NOMO-1 treated with DMSO at 0.1 percent for 48 hours (cell line): ENCODE measurements at regions not wholly inside any gene's neighbourhood (a gene's known extent, or its start where the extent isn't known, plus 50 kb on each side); places are given as distances from the start of the nearest gene placed in this dataset.

Source experiments
- DNase-seq: peaks from one replicate; lab custom pipeline; 2025; ENCODE audit not compliant: unreplicated experiment; lab: John Stamatoyannopoulos, UW

DNA sequence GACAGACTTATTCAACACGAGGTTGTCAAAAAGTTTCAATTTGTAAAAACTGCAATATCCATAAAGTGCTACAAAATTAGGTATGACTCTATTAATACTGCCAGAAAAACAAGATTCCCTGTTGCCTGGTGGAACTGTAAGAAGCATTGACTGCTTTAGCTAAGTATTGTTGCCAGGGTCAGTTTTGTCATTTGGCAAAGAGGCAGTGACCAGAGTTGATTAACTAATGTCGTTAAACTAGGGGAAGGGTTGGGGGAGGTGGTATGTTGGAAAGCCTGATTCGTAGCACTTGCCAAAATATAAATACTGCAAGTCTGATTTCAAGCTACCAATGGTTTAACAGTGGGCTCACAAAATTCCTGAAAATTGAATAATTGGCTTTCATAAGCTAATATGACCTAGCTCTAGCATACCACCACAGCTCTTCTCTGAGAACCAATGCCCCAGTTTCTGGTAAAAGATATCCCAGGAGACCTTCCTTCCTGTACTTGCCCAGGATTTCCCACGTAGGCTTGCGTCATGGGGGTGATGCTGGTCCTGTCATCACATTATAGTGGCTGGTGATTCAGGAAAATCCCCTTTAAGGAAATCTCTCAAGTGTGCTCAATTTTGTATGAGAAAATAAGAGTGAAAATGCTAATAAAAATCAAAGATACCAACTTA is 266.4 kb upstream of the TBC1D5 start:
- DNase-seq = no peak

DNA sequence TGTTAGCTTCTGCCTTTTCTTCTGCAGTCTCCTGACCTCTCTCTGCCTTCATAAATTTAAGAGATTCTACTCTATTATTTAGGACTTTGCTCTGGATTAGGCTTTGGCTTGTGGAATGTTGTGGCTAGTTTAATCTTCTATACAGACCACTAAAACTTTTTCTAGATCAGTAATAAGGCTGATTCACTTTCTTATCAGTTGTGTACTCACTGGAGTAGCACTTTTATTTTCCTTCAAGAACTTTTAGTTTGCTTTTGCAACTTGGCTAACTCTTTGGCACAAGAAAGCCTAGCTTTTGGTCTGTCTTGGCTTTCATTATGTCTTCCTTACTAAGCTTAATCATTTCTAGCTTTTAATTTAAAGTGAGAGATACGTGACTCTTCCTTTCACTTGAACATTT is 265.5 kb upstream of the TBC1D5 start:
- no peak for DNase-seq

DNA sequence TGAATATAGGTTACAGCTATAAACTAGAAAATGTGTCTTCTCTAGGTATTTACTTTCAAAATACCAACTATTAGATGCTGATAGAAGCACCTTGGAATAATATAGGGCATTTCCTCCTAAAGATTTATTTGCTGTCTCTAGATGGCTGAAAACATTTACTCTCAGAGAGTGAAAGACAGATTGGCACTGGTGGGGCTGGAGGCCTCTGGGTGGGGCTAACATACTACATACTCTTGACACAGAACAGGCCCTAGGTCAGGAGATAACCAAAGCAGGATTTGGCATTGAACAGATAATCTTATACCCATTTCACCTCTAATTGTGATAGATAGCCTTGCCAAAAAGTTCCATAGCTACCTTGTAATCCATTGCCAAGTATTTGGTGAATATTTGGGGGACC is 253.3 kb upstream of the TBC1D5 start:
- no peak for DNase-seq

DNA sequence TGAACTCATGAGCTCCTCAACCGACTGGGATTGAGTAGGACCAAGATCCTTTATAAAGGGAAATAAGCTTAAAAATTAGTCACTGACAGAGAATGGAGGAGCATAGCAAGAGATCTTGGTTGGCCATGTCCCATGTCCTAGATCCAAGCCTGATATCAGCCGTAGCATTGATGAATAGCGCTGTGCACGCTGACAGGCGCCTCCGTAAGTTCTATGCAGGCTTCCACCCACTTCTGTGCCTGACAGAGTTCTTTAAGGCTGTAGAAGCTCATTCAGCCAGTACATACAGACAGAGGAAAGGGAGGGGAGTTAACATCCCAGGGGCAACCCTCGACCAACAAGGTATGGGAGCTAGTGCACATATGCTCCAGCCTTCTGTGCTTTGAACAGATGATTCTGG is 251.7 kb upstream of the TBC1D5 start:
- DNase-seq = no peak

DNA sequence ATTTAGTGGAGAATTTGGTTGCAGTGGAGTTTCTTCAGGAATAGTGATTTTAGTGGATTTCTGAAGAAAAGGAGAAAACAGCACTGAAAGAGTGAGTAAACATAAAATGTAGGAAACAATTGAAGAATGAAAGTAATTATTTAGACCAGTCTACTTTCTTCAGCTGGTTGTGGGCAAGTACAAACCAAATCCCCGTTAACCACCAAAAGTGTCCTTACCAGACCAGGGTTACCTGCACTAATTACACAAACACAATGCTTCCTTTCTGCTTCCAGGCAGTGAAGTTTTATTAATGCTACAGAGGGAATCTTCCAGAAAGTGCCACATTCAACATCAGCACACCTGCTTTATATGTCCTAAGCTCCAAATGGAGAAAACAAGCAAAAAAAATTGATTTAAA is 248.0 kb upstream of the TBC1D5 start:
- no peak for DNase-seq

DNA sequence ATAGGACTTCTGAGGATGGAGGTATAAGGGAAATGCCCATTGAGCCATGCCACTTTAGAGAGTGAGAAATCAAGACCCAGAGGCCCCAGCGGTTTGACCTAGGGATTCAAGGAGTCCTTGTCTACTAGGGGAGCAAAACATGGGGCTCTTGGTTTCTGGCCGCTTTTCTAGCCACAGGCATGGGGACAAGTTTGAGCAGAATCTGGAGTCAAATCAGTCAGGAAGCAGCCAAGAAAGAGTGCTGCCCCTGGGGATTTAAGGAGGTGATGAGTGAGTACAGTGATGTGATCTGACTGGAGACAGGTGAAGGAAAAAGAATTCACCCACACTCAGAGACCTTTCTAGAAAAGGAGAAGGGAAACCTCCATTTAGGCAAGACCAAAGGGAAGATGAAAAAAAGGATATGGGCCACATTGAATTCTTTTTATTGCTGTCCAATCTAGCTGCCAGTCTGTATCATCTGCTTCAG is 244.0 kb upstream of the TBC1D5 start:
- peak; percentile 38 for DNase-seq

DNA sequence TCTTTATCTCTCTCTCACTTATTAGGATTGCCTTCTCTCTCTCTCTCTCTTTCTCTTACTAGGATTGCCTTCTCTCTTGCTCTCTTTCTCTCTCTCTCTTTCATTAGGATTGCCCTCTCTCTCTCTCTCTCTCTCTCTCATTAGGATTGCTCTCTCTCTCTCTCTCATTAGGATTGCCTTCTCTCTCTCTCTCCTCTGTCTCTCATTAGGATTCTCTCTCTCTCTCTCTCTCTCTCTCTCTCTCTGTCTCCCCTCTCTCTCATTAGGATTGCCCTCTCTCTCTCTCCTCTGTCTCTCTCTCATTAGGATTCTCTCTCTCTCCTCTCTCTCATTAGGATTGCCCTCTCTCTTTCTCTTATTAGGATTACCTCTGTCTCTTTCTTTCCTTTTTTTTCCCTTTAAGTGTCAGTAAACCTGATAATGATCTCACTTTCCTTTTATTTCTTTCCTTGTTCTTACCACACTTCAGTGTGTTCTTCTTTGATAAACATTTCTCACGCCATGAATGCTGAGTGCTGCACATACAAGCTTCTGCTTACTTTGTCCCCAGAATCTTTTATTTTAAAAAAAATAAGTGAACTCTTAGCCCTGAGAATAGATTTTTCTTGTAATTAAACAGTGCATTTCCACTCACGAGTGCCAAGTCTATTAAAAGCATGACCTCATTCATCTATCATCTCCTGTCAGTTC is 243.4 kb upstream of the TBC1D5 start:
- DNase-seq = no peak

DNA sequence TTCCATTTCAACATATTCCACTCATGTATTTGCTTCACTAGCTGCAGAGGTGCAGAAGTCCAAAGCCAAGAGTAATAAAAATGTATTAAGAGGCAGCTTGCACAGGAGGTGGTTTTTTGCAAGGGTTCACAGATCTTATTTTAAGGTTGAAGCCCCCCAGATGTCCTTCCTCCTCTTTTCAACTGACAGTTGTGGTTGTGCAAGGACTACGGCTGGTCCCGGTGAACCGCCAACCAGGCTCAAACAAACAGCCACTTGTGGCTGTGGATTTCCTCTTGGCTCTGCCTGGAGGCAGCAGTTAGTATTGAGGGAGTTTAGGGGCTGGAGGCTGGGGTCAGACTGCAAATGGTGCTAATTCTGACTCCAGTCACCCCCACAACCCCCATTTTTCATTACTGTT is 240.7 kb upstream of the TBC1D5 start:
- DNase-seq = peak; percentile 97

DNA sequence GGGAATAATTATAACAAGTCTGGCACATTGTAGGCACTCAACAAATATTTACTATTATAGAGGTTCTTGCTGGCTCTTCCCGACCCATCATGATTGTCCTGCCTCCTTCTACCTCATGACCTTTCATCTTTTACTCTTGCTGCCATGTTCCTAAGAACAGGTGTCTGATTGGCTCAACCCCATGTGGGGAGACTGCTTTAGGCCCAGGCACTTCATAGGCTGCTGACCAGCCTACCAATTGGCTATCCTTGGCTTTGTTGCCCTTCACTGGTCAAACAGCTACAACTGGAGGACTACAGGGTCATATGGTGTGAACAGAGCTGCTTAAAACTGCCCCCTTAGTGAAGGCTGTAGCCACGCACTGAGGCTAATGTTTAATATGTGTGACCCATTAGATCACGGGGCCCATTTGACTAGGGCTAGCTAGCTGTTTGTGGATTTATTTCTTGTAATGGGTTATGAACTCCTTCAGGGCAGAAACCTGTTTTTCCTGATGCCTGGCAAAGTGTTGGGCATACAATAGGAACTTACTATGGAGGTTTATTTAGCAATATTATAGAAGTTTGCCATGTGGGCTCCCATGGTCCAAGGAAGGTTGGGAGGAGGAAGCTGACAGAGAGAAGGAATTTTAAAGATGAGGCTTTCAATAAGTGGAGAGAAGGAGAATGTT is 239.9 kb upstream of the TBC1D5 start:
- DNase-seq = no peak

DNA sequence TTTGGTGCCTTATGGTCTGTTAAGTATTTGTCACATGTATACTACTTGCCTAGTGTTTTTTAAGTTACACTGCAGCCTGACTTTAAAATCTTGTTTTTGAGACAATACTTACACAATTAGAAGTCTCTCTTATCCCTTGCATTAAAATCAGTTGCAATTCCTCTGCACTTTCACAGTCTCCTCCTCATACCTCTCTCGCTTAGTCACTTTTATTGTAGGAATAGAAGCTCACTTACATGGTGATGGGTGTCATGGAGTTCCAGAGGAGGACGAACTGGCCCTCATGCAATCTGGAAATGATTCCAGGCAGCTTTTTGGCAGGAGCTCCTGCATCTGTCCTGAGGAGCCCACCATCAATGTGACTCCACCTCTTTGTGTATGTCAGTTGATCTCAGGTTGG is 238.4 kb upstream of the TBC1D5 start:
- no peak for DNase-seq

DNA sequence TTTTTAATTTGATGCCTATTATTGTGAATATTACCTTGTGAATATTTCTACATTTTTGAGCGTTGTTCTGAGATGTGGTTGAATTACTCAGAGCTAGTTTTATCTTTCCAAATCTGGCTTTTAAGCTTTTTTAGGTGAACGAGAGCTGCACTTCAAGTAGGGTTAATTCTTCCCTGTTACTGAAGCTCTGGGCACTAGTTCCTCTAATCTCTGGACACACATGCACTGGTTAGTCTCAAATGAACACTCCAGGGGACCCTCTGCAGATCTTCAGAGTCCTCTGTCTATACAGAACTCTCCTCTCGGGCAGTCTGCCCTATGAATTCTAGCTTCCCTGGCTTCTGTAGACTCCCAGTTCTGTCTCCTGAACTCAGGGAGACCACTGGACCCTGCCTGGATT is 237.5 kb upstream of the TBC1D5 start:
- peak; percentile 48 for DNase-seq

DNA sequence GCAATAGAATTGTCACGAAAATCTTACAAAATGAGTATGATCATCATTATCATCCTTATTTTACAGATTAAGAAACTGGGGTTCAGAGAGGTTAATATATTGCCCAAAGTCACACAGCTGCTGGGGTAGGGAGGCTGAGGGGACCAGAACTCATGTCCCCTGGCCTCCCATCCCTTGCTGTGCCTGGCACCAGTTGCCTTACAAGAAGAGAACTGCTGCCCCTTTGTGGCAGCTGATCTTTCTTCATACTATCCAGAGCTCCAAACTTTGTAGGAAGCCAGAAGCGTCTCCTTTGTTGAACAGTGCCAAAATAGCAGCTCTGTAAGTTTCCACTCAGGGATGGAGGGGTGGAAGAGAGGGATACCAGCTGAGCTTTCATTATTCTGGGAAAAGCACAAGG is 236.8 kb upstream of the TBC1D5 start:
- peak; percentile 71 for DNase-seq

DNA sequence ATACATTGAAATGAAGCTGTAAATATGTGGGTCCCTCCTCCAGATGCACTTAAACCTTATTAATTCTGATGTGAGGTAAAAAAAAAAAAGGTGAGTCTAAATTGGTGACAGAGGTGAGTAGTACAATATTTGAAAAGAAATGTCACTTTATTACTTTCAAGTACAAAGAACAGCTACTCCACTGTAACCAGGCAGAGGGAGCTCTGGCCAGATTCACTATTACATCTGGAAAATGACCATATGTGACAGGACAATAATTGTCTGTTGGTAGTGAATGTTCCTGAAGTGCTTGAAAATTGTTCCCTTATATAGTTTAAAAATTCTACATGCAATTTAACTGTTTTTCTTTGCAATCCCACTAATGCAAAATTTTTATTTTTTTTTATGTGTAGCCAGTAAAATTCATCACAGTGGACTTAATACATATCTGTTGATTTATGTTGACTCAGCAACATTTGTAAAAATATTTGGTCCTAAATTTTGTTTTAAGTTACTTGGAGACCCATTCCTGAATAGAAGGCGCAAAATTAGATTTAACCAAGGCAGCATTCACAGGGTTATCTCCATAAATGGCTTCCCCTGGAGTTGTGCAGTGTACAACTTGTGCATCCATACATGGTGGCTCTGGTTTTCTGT is 231.9 kb upstream of the TBC1D5 start:
- DNase-seq = no peak

DNA sequence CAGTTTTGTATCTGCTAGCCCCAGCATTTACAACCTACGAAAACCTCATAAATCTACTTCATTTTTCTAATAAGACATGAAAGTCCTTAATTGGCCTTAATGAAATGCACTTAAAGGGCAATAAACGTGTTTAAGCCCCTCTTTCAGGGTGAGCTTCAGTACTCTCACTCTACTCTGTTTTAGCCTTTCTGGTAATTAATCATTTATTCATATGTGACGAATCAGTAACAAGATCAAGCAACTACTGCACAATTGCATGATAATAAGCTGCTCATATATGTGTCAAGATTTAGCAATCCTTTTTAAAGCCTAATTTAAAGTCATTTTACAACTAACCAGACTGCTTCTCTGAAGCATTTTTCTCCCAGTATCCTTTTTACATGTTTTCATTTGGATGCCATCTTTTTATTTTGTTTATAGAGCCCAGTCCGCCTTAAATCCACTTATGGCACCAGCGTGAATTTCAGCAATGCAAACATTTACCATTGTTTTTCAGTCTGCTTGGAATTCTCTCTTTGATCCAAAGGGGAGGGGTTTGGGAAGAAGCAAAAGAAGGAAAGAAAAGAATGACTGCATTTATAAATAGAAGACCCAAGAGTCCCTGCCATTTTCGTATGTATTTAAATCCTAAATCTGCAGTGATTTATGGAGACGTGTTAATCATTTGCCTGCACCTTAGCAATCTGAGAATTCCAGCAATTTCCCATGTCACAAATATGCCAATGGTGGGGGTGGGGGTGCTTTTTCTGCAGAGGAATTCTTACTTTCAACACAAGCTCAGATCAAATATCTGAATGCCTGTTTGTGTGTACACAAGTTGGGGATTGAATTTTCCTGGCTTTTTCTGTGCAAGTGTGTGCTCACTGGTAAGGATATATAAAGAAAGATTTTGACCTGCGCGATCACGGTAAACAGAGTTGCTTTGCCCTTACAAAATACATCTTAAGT is 230.8 kb upstream of the TBC1D5 start:
- no peak for DNase-seq

DNA sequence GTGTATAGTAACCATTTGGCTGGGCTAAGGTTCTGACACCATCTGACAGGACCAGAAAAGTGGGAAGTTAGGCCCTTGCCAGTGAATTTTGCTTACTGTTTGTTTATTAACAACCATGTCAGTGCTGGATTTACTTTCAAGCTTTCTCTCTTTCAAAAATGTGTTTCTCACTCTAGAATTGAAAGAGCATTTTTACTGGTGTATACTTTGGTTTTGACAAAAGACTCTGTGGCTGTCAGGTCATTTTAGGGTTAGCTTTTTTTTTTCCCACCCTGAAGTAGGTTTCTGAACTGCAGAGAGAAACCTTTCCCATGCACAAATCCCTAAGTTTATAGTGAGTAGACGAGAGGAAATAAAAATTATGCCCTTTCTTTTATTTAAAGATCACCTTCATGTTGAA is 230.0 kb upstream of the TBC1D5 start:
- no peak for DNase-seq

DNA sequence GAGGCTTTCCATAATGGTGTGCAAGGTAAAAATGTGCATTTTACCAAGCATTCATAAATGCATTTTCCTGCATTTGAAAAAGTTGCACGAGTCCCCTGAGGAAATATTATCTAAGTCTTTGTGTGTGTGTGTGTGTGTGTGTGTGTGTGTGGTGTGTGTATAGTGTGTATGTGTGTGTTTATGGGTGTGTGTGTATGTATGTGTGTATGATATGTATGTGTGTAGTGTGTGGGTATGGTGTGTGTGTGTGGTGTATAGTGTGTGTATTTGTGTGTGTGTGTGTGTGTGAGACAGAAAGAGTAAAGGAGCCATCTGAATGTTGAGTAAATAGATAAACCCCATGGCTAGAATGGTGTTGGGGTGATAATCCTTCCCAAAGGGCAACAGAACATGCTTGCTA is 229.6 kb upstream of the TBC1D5 start:
- DNase-seq = no peak

DNA sequence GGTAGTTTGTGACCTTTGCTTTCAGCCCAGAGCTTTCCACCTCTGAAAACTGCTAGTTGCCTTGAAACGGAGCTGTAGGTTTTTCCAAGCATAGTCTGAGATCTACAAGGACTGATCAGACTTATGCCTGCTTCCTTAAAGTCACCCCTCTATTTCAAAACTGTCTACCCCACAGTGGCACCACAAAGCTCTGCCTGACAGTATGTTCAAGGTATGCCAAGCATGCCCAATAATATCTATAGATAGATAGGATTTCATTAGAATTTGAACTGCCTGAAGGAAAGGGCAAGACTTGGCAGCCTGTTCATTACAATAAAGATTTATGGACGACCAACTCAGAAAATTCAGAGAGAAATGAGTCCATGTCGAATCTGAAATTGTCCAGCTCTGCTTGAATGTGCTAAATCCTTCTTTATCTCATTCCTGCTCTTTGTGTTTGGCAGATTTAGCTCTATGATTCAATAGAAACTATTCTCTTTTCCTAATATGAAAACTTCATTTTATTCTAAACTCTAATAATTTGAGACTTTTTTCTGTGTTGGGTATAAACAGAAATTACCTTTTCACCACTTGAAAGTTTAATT is 227.6 kb upstream of the TBC1D5 start:
- DNase-seq = no peak

DNA sequence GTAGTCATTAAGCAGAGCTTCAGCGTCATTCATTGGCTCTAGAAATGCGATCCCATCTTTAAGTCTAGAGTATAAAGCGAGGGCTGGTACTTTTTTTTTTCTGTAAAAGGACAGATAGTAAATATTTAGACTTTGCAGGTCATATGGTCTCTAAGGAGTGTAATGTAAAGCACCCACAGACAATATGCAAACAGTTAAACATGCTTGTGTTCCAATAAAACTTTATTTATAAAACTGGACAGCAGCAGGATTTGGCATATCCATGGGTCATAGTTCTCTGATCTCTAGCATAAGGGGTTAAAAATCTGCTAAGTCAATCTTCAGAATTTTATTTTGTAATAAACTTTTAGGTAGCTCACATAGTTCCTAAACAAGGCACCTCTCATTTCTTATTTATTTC is 226.8 kb upstream of the TBC1D5 start:
- no peak for DNase-seq

DNA sequence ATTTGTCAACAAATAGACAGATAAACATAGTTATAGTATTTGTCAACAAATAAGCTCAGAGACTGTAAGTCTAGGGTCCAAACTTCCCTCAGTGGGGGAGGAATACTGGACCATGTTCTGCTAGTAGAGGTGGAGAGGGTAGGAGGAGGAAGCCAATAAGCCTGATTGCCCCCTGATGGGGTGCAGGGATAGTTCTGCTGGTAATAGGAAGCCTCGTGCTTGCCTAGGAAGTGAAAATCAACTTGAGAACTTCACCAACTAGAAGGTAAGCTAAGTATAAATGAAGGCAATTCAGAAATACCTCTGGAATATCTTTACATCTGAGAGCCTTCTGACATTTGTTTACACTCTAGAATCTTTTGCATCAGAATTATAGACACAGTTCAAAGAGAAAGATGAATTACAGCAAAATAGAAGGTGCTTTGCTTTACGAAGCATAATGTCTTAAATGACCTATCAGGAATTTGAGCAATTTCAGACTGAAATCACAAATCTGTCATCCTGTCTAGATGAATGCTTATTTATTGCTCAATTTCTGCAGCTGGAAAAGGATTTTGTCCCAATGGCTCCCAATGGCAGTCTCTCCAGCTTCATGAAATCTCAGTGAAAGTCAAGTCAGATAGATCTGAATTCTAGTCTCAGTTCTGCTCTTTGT is 225.6 kb upstream of the TBC1D5 start:
- no peak for DNase-seq

DNA sequence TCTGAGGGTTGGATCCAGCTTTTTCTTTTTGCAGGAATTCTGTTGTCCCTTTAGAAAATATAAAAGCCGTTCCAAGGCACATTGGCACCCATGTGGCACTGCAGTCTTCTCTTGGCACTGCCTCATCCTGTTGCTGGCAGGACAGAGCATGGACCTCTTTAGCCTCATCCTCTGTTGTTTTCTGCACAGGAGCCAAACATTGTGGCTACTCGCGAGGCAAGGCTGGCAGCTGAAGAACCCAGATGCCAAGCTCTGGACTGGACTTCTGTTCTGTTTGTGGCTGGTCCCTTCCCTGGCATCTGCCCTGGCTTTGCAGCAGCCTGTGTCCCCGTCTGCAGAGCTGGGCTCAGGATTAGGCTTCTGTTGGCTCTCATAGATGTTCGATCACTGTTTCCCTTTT is 224.7 kb upstream of the TBC1D5 start:
- DNase-seq = no peak
